B cell (primary cell): ENCODE measurements at regions not wholly inside any gene's neighbourhood (a gene's known extent, or its start where the extent isn't known, plus 50 kb on each side); places are given as distances from the start of the nearest gene placed in this dataset.

ENCODE experiments used
- CTCF ChIP-seq: fragments of 200-600 bp; IDR thresholded peaks from one replicate; pipeline ENCODE4 v1.8.0; 2022; ENCODE audit warnings: antibody characterized with exemption, mild to moderate bottlenecking
- EZH2 ChIP-seq: IDR thresholded peaks from 2 replicates; pipeline ENCODE4 v1.6.1; 2012; ENCODE audit warnings: borderline replicate concordance, low read depth, mild to moderate bottlenecking, moderate library complexity, low read length; ENCODE audit not compliant: insufficient read depth, poor library complexity, severe bottlenecking

GRCh38 chr7:153027210-153027609 is 267.7 kb downstream of the ACTR3B start:
- TF ChIP-seq CTCF: no peak
- no peak for TF ChIP-seq EZH2
